LNCaP clone FGC (cell line): ENCODE measurements at regions not wholly inside any gene's neighbourhood (a gene's known extent, or its start where the extent isn't known, plus 50 kb on each side); places are given as distances from the start of the nearest gene placed in this dataset.
"Not testable (repeated sequence)": the region's sequence is repeated elsewhere in the genome, so short reads cannot be mapped to it uniquely, and the experiment has no call there.

Experiments used
- DNase-seq: peaks from one replicate; pipeline ENCODE4 v3.0.0-alpha.2; 2011; ENCODE audit warnings: low read depth
- H3K4me3 ChIP-seq: 2 replicates; pipeline ENCODE4 v1.5.1; 2011; ENCODE audit warnings: mild to moderate bottlenecking, low read depth, low read length, control low read depth
- TF ChIP-seq, protein P1 (sequence below): IDR thresholded peaks from 2 replicates; pipeline ENCODE4 v1.5.1; 2012; ENCODE audit warnings: mild to moderate bottlenecking; ENCODE audit not compliant: control insufficient read depth, insufficient read depth; ENCODE audit errors: extremely low read depth

- TF ChIP-seq, protein P1, sequence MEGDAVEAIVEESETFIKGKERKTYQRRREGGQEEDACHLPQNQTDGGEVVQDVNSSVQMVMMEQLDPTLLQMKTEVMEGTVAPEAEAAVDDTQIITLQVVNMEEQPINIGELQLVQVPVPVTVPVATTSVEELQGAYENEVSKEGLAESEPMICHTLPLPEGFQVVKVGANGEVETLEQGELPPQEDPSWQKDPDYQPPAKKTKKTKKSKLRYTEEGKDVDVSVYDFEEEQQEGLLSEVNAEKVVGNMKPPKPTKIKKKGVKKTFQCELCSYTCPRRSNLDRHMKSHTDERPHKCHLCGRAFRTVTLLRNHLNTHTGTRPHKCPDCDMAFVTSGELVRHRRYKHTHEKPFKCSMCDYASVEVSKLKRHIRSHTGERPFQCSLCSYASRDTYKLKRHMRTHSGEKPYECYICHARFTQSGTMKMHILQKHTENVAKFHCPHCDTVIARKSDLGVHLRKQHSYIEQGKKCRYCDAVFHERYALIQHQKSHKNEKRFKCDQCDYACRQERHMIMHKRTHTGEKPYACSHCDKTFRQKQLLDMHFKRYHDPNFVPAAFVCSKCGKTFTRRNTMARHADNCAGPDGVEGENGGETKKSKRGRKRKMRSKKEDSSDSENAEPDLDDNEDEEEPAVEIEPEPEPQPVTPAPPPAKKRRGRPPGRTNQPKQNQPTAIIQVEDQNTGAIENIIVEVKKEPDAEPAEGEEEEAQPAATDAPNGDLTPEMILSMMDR = no peak
- no peak overlapping the region for H3K4me3 ChIP-seq
- no peak for DNase-seq
Observed at GRCh38 chr5:24196789-24197188, 448.0 kb downstream of the CDH10 start.

DNA sequence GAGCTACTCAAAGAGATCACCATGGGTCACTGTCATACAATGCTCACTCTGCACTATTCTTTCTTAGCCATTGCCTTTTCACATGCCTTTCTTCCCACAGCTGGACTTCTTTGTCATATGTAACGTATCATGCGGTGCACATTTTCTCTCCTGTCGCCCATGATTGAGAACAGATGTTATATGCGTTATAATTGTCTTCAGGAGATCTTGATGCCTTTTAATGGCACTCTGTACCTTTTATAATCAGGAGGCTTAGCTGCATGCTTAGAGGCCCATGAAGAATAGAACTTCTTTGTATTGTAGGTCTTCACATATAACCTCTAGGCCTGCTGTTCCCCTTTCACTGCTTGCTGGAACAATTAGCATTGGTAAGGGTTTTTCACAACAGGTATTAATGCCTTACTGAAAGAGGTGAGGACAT is 436.1 kb downstream of the CDH10 start:
- TF ChIP-seq, protein P1 = no peak
- DNase-seq = no peak
- no peak overlapping the region for H3K4me3 ChIP-seq

DNA sequence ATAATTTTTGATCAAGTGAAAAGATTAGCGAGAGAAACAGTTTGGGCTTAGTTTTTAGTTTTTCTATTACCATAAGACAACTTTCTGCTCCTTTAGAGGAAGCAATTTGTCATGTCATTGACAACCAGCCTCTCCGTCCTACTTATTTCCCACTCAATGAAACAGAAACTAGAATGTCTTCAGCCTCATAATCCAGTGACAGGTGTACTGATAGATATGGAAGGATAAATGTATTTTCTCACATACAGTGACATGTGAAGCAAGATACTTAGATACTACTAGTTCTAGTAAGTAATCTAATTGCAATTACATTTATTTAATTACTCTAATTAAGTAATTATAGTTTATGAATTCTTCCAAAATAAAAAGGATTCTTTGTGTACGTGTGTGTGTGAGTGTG is 429.7 kb downstream of the CDH10 start:
- H3K4me3 ChIP-seq = no peak overlapping the region
- DNase-seq = no peak
- TF ChIP-seq, protein P1 = no peak

DNA sequence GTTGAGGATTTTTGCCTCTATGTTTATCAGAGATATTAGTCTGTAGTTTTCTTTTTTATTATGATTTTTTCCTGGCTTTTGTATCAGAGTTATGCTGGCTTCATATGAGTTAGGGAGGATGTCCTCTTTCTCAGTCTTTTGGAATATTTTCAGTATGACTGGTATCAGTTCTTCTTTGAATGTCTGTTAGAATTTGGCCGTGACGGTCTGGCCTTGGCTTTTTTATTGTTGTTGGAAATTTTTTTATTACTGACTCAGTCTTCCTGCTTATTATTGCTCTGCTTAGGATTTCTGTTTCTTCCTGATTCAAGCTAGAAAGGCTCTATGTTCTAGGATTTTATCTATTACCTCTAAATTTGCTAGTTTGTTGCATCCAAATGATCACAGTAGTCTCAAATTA is 421.9 kb downstream of the CDH10 start:
- no peak for DNase-seq
- H3K4me3 ChIP-seq = no peak overlapping the region
- TF ChIP-seq, protein P1 = no peak

DNA sequence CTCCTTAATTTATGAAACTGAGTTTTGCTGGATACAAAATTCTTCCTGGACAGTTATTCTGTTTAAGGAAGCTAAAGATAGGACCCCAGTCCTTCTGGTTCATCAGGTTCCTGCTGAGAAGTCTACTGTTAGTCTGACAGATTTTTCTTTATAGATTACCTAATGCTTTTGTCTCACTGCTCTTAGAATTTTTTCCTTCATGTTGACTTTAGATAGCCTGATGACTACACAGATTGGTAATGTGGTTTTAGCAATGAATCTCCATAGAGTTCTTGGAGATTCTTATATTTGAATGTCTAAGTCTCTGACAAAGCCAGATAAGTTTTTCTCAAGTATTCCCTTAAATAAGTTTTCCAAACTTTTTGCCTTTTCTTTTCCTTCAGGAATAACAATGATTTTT is 419.7 kb downstream of the CDH10 start:
- TF ChIP-seq, protein P1 = no peak
- H3K4me3 ChIP-seq = no peak overlapping the region
- DNase-seq = no peak

GRCh38 chr5:24226479-24226878 is 418.3 kb downstream of the CDH10 start:
- no peak for DNase-seq
- TF ChIP-seq, protein P1 = no peak
- no peak overlapping the region for H3K4me3 ChIP-seq

DNA sequence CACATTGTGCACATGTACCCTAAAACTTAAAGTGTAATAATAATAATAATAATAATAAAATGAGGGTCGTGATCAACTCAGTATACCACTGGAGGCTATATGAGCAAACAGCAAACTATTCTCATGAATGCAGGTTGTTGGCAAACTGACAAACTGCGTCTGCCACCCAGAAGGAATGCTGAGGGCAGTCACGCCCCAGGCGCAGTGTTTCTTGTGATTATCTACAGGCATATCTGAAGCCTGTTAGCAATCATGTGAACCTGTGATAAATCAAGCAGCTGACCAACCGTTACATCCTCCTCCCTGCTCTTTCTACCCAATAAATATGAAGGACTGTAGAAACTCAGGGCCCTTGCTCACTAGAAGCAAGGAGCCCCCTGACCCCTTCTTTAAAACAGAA is 416.9 kb downstream of the CDH10 start:
- not testable (repeated sequence) for DNase-seq, H3K4me3 ChIP-seq

DNA sequence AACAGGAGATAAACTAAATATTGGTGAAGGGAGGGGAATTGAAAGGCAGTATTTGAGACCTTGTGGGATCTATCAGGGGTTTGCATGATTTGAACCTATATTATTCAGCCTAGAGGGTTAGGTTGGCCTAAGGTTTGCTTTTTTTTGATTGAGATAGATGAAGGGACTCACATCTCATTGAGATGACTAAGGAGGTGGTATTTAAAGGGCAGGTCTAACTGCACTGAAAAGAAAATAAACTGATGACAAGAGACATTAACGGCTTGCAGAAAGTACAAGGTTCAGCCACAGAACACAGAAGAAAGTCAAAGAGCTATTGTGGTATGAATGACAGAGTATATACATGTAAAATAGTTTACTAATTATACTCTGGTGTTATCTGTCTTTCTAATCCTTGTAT is 412.7 kb downstream of the CDH10 start:
- no peak for DNase-seq
- no peak overlapping the region for H3K4me3 ChIP-seq
- TF ChIP-seq, protein P1 = no peak
